Cardiac fibroblast (primary cell): ENCODE measurements at regions not wholly inside any gene's neighbourhood (a gene's known extent, or its start where the extent isn't known, plus 50 kb on each side); places are given as distances from the start of the nearest gene placed in this dataset.

Experiments
- DNase-seq, 2 donors: peaks; one replicate each; pipeline versions ENCODE4 v3.0.0 to v3.0.0-alpha.2; 2010; ENCODE audit warnings: low read depth in 2 of 2
- H3K4me3 ChIP-seq, 2 donors: replicated peaks in 1 of 2; 1 replicate in 1 of 2; 2 replicates in 1 of 2; pipeline ENCODE4 v1.5.1; 2011; ENCODE audit warnings: low read depth in 2 of 2, low read length in 2 of 2, mild to moderate bottlenecking in 2 of 2, moderate library complexity in 1 of 2
- CTCF ChIP-seq: IDR thresholded peaks from one replicate; pipeline ENCODE4 v1.5.1; 2011; ENCODE audit warnings: low read depth, mild to moderate bottlenecking, low read length, inconsistent platforms

- no peak overlapping the region for H3K4me3 ChIP-seq
- no peak for DNase-seq
- TF ChIP-seq CTCF: no peak
Observed at GRCh38 chr1:209406595-209406994, 176.9 kb upstream of the CAMK1G start.

GRCh38 chr1:209409780-209410179 lies 173.7 kb upstream of the CAMK1G start:
- no peak for TF ChIP-seq CTCF
- peak; percentile 32 to 93 for DNase-seq

GRCh38 chr1:209411491-209411929 lies 172.0 kb upstream of the CAMK1G start:
- no peak overlapping the region for H3K4me3 ChIP-seq
- DNase-seq: peak; percentile 55 to 65

More at GRCh38 chr1:209409780-209410179, 173.7 kb upstream of the CAMK1G start:
- H3K4me3 ChIP-seq: no peak overlapping the region

GRCh38 chr1:209412036-209412435 lies 171.5 kb upstream of the CAMK1G start:
- H3K4me3 ChIP-seq: no peak overlapping the region
- no peak for TF ChIP-seq CTCF
- peak; percentile 18 to 63 for DNase-seq

More at GRCh38 chr1:209411491-209411929, 172.0 kb upstream of the CAMK1G start:
- TF ChIP-seq CTCF: no peak

GRCh38 chr1:209412566-209412965 lies 170.9 kb upstream of the CAMK1G start:
- no peak overlapping the region for H3K4me3 ChIP-seq
- TF ChIP-seq CTCF: no peak
- no peak for DNase-seq

- no peak for TF ChIP-seq CTCF
- no peak for DNase-seq
- H3K4me3 ChIP-seq: no peak overlapping the region
Observed at GRCh38 chr1:209413062-209413461, 170.5 kb upstream of the CAMK1G start.

GRCh38 chr1:209414803-209415329 lies 168.6 kb upstream of the CAMK1G start:
- DNase-seq: no peak
- H3K4me3 ChIP-seq: no peak overlapping the region
- TF ChIP-seq CTCF: no peak
